Activated CD8-positive, alpha-beta T cell treated with anti-CD3 and anti-CD28 coated beads for 36 hours (primary cell): ENCODE measurements at regions not wholly inside any gene's neighbourhood (a gene's known extent, or its start where the extent isn't known, plus 50 kb on each side); places are given as distances from the start of the nearest gene placed in this dataset.
"Not testable (repeated sequence)": the region's sequence is repeated elsewhere in the genome, so short reads cannot be mapped to it uniquely, and the experiment has no call there.

Experiments
- ATAC-seq: fragments of 200-7000 bp; cut with Tn5 transposase; one replicate; pipeline ENCODE4 v1.10.0; 2021; ENCODE audit warnings: mild to moderate bottlenecking, moderate library complexity
- CTCF ChIA-PET: fragments of 350-600 bp; sonication (Branson Sonifier 250); formaldehyde crosslinking; loops from one replicate; lab custom pipeline; 2021; ENCODE audit warnings: antibody characterized with exemption; lab: Charles Lee
- POLR2A ChIA-PET: fragments of 350-600 bp; sonication (Branson Sonifier 250); formaldehyde crosslinking; loops from one replicate; lab custom pipeline; 2021; ENCODE audit warnings: antibody characterized with exemption; lab: Charles Lee
- DNase-seq: peaks from one replicate; pipeline ENCODE4 v3.0.0-alpha.2; 2020
- H3K27ac Mint-ChIP-seq: one replicate; pipeline ENCODE4 v1.8.0; 2021; ENCODE audit warnings: mild to moderate bottlenecking, mixed read lengths
- H3K27me3 Mint-ChIP-seq: one replicate; pipeline ENCODE4 v1.8.0; 2021; ENCODE audit warnings: mixed read lengths
- H3K36me3 Mint-ChIP-seq: one replicate; pipeline ENCODE4 v1.8.0; 2021; ENCODE audit warnings: low read depth, mixed read lengths
- H3K4me1 Mint-ChIP-seq: one replicate; pipeline ENCODE4 v1.8.0; 2021; ENCODE audit warnings: low read depth, mixed read lengths
- H3K4me3 Mint-ChIP-seq: one replicate; pipeline ENCODE4 v1.8.0; 2021; ENCODE audit warnings: mild to moderate bottlenecking, moderate library complexity, mixed read lengths
- H3K9me3 Mint-ChIP-seq: one replicate; pipeline ENCODE4 v1.8.0; 2021; ENCODE audit warnings: mixed read lengths
- intact Hi-C: fragments of 100-400 bp; cut with micrococcal nuclease; formaldehyde crosslinking; loops from one replicate; pipeline ENCODE4 v1.10.0; 2022
- TF ChIP-seq, protein P1 (sequence below): fragments of 200-600 bp; IDR thresholded peaks from one replicate; pipeline ENCODE4 v1.8.0; 2022; ENCODE audit warnings: antibody characterized with exemption, mild to moderate bottlenecking

DNA sequence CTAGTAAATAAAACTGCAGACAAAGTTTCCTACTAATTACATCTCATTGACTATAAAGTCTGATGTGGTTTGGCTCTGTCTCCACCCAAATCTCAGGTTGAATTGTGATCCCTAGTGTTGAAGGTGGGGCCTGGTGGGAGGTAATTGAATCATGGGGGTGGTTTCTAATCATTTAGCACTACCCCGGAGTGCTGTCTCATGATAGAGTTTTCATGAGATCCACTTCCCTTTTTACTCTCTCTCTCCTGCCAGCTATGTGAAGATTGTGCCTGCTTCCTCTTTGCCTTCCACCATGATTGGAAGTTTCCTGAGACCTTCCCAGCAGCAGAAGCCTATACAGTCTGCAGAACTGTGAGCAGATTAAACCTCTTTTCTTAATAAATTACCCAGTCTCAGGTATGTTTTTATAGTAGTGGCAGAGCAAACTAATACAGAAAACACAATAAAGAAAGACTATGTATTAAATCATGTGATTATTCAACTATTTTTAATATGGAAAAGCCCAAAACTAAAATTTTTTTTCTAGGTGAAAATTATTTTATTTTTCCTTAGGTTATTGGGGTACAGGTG lies 232.1 kb downstream of the FZD1 start:
- H3K4me1 Mint-ChIP-seq: no peaks in the 10 kb centered on the region
- intact Hi-C loops: no loop called here
- POLR2A ChIA-PET: no interaction called here
- H3K27me3 Mint-ChIP-seq: no peaks in the 10 kb centered on the region
- ATAC-seq (no peak), DNase-seq (no peak)
- no peak overlapping the region for H3K4me3 Mint-ChIP-seq
- H3K9me3 Mint-ChIP-seq: peaks cover 21% of the 10 kb centered on the region
- CTCF ChIA-PET: no interaction called here
- H3K36me3 Mint-ChIP-seq: no peaks in the 10 kb centered on the region
- TF ChIP-seq, protein P1, sequence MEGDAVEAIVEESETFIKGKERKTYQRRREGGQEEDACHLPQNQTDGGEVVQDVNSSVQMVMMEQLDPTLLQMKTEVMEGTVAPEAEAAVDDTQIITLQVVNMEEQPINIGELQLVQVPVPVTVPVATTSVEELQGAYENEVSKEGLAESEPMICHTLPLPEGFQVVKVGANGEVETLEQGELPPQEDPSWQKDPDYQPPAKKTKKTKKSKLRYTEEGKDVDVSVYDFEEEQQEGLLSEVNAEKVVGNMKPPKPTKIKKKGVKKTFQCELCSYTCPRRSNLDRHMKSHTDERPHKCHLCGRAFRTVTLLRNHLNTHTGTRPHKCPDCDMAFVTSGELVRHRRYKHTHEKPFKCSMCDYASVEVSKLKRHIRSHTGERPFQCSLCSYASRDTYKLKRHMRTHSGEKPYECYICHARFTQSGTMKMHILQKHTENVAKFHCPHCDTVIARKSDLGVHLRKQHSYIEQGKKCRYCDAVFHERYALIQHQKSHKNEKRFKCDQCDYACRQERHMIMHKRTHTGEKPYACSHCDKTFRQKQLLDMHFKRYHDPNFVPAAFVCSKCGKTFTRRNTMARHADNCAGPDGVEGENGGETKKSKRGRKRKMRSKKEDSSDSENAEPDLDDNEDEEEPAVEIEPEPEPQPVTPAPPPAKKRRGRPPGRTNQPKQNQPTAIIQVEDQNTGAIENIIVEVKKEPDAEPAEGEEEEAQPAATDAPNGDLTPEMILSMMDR: no peak
- no peak overlapping the region for H3K27ac Mint-ChIP-seq

DNA sequence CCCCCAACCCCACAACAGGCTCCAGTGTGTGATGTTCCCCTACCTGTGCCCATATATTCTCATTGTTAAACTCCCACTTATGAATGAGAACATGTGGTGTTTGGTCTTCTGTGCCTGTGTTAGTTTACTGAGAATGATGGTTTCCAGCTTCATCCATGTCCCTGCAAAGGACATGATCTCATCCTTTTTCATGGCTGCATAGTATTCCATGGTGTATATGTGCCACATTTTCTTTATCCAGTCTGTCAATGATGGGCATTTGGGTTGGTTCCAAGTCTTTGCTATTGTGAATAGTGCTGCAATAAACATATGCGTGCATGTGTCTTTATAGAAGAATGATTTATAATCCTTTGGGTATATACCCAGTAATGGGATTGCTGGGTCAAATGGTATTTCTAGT lies 233.0 kb downstream of the FZD1 start:
- H3K4me3 Mint-ChIP-seq, DNase-seq, POLR2A ChIA-PET, H3K27ac Mint-ChIP-seq, H3K27me3 Mint-ChIP-seq, H3K4me1 Mint-ChIP-seq, ATAC-seq, H3K36me3 Mint-ChIP-seq, intact Hi-C loops, CTCF ChIA-PET: not testable (repeated sequence)
- H3K9me3 Mint-ChIP-seq: peaks cover 21% of the 10 kb centered on the region

DNA sequence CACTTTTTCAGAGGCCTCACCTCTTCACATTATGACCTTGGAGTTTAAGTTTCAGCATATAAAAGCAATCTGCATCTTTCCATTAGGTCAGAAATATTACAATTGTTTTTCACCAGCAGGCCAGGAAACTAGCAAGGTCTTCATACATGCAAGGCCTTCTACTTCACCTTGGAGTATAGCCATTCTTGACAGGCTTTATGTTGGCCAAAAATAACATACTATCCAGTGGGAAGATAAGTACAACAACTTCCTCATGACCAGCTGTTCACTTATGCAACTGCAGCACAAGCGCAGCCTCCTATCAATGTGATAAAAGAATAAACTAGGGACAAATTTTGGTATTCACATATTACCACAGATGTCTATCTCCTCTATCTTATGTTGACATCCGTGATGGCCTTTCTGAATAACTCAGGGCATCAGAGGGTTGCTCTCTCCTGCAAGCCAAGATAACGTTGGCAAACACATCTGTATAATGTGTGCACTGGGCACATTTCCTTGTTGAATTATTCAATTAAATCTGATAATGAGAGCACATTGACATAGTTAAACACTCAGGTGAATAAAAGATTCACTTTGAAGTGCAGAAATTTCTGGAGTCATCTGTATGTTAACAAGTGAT lies 239.8 kb downstream of the FZD1 start:
- DNase-seq (no peak), ATAC-seq (no peak)
- Mint-ChIP-seq H3K27ac (no peak overlapping the region), H3K36me3 (no peaks in the 10 kb centered on the region), H3K4me3 (no peak overlapping the region), H3K27me3 (no peaks in the 10 kb centered on the region), H3K9me3 (peaks cover 5% of the 10 kb centered on the region), H3K4me1 (no peaks in the 10 kb centered on the region)
- TF ChIP-seq, protein P1: no peak
- intact Hi-C loops: no loop called here
- CTCF ChIA-PET: no interaction called here
- POLR2A ChIA-PET: no interaction called here

DNA sequence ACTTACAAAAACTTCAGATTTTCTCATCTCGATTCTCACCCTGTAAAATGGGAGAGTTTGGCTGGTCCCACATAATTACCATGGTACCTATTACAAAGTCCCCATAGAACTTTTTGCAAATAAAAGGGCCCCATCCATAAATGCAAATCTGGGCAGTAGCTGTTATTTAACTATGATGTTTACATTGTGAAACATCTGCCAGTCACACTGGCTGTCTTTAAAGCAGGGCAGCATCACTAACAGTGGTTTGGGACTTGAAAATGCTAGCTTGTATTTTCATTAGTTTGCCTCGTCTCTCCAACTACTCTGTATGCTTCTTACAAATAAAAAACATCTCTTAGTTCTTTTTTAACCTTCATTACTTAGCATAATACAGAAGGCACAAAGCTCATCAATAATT lies 240.7 kb downstream of the FZD1 start:
- H3K4me1 Mint-ChIP-seq: no peaks in the 10 kb centered on the region
- CTCF ChIA-PET: no interaction called here
- H3K36me3 Mint-ChIP-seq: no peaks in the 10 kb centered on the region
- DNase-seq (no peak), ATAC-seq (no peak)
- H3K9me3 Mint-ChIP-seq: peaks cover 5% of the 10 kb centered on the region
- H3K27ac Mint-ChIP-seq: no peak overlapping the region
- H3K4me3 Mint-ChIP-seq: no peak overlapping the region
- POLR2A ChIA-PET: no interaction called here
- intact Hi-C loops: no loop called here
- TF ChIP-seq, protein P1: no peak
- H3K27me3 Mint-ChIP-seq: no peaks in the 10 kb centered on the region

DNA sequence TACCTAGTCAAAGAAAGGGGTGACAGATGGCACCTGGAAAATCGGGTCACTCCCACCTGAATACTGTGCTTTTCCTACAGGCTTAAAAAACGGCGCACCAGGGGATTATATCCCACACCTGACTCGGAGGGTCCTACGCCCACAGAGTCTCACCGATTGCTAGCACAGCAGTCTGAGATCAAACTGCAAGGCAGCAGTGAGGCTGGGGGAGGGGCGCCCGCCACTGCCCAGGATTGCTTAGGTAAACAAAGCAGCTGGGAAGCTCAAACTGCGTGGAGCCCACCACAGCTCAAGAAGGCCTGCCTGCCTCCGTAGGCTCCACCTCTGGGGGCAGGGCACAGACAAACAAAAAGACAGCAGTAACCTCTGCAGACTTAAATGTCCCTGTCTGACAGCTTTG lies 242.7 kb downstream of the FZD1 start:
- H3K9me3 Mint-ChIP-seq, DNase-seq, H3K4me3 Mint-ChIP-seq, POLR2A ChIA-PET, H3K27me3 Mint-ChIP-seq, H3K4me1 Mint-ChIP-seq, H3K27ac Mint-ChIP-seq, CTCF ChIA-PET, ATAC-seq, H3K36me3 Mint-ChIP-seq, intact Hi-C loops: not testable (repeated sequence)

DNA sequence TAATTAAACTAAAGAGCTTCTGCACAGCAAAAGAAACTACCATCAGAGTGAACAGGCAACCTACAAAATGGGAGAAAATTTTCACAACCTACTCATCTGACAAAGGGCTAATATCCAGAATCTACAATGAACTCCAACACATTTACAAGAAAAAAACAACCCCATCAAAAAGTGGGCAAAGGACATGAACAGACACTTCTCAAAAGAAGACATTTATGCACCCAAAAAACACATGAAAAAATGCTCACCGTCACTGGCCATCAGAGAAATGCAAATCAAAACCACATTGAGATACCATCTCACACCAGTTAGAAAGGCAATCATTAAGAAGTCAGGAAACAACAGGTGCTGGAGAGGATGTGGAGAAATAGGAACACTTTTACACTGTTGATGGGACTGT lies 247.6 kb downstream of the FZD1 start:
- H3K27me3 Mint-ChIP-seq, ATAC-seq, H3K4me3 Mint-ChIP-seq, H3K9me3 Mint-ChIP-seq, intact Hi-C loops, H3K36me3 Mint-ChIP-seq, DNase-seq, CTCF ChIA-PET, H3K27ac Mint-ChIP-seq, POLR2A ChIA-PET, H3K4me1 Mint-ChIP-seq: not testable (repeated sequence)
